IMR-90 (cell line): ENCODE measurements at regions not wholly inside any gene's neighbourhood (a gene's known extent, or its start where the extent isn't known, plus 50 kb on each side); places are given as distances from the start of the nearest gene placed in this dataset.

ENCODE experiments used
- ATAC-seq: fragments of 200-7000 bp; cut with Tn5 transposase; 2 replicates; pipeline ENCODE4 v1.9.1; 2020; ENCODE audit warnings: low read depth, mild to moderate bottlenecking, moderate library complexity
- BruUV-seq: library from RNA; stranded (reverse); fragments of 400-500 nt; replicated peaks from 2 replicates; lab custom pipeline; 2021; lab: Mats Ljungman, UMichigan
- CTCF ChIA-PET: fragments of 300-600 bp; formaldehyde crosslinking; extraction: SDS; loops from one replicate; lab custom pipeline; 2021; ENCODE audit warnings: antibody characterized with exemption; lab: Yijun Ruan, JAX
- POLR2A ChIA-PET: fragments of 300-600 bp; sonication (Branson Sonifier 250); formaldehyde crosslinking; loops from one replicate; lab custom pipeline; 2022; ENCODE audit warnings: antibody characterized with exemption; ENCODE audit not compliant: unreplicated experiment; lab: Charles Lee
- DNase-seq: peaks from one replicate; pipeline ENCODE4 v3.0.0; 2013
- H2AFZ ChIP-seq: replicated peaks from 2 replicates; pipeline ENCODE3; 2013; ENCODE audit warnings: low read length, mild to moderate bottlenecking; ENCODE audit not compliant: poor library complexity
- H2AK5ac ChIP-seq: 2 replicates; pipeline ENCODE4 v1.6.1; 2013; ENCODE audit warnings: low read depth, low read length, inconsistent platforms
- H2AK9ac ChIP-seq: replicated peaks from 2 replicates; pipeline ENCODE3; 2013; ENCODE audit warnings: mild to moderate bottlenecking, low read depth, low read length, moderate library complexity; ENCODE audit not compliant: poor library complexity
- H2BK120ac ChIP-seq: 2 replicates; pipeline ENCODE4 v1.6.1; 2013; ENCODE audit warnings: low read depth, low read length, inconsistent platforms
- H2BK15ac ChIP-seq: 3 replicates; pipeline ENCODE4 v1.6.1; 2013; ENCODE audit warnings: low read depth, low read length, inconsistent platforms
- H2BK20ac ChIP-seq: 2 replicates; pipeline ENCODE4 v1.6.1; 2013; ENCODE audit warnings: low read depth, mild to moderate bottlenecking, inconsistent platforms, low read length, moderate library complexity
- H2BK5ac ChIP-seq: 2 replicates; pipeline ENCODE4 v1.6.1; 2013; ENCODE audit warnings: mild to moderate bottlenecking, low read depth, low read length, inconsistent platforms; ENCODE audit not compliant: poor library complexity, severe bottlenecking
- H3K14ac ChIP-seq: replicated peaks from 2 replicates; pipeline ENCODE4 v1.6.1; 2013; ENCODE audit warnings: low read depth, low read length, inconsistent platforms
- H3K18ac ChIP-seq: 2 replicates; pipeline ENCODE4 v1.6.1; 2013; ENCODE audit warnings: low read depth, low read length, control low read depth
- H3K23ac ChIP-seq: 2 replicates; pipeline ENCODE4 v1.6.1; 2013; ENCODE audit warnings: low read depth, low read length, inconsistent platforms
- H3K27ac ChIP-seq: 2 replicates; pipeline ENCODE4 v1.5.1; 2013; ENCODE audit warnings: mild to moderate bottlenecking, control low read depth, low read length; ENCODE audit not compliant: insufficient read depth
- H3K27me3 ChIP-seq: 2 replicates; pipeline ENCODE4 v1.6.1; 2013; ENCODE audit warnings: low read length; ENCODE audit not compliant: control insufficient read depth, insufficient read depth
- H3K36me3 ChIP-seq: 2 replicates; pipeline ENCODE4 v1.6.1; 2013; ENCODE audit warnings: low read length, mixed read lengths; ENCODE audit not compliant: control insufficient read depth, insufficient read depth
- H3K4ac ChIP-seq: 2 replicates; pipeline ENCODE4 v1.6.1; 2013; ENCODE audit warnings: low read depth, low read length, inconsistent platforms
- H3K4me1 ChIP-seq: 2 replicates; pipeline ENCODE4 v1.6.1; 2013; ENCODE audit warnings: low read length, mixed read lengths; ENCODE audit not compliant: control insufficient read depth, insufficient read depth
- H3K4me2 ChIP-seq: 2 replicates; pipeline ENCODE4 v1.6.1; 2013; ENCODE audit warnings: low read depth, mild to moderate bottlenecking, control low read depth, low read length, moderate library complexity
- H3K4me3 ChIP-seq: 2 replicates; pipeline ENCODE4 v1.5.1; 2013; ENCODE audit warnings: low read depth, mild to moderate bottlenecking, control low read depth, low read length, moderate library complexity; ENCODE audit not compliant: insufficient read depth
- H3K56ac ChIP-seq: 2 replicates; pipeline ENCODE4 v1.6.1; 2013; ENCODE audit warnings: low read length, inconsistent platforms; ENCODE audit not compliant: insufficient read depth; ENCODE audit errors: extremely low read depth
- H3K79me1 ChIP-seq, 2 experiments: 2 replicates each; pipeline ENCODE4 v1.6.1; 2013; ENCODE audit warnings: low read length in 2 of 2, inconsistent platforms in 1 of 2, low read depth in 1 of 2
- H3K9ac ChIP-seq: 2 replicates; pipeline ENCODE4 v1.6.1; 2013; ENCODE audit warnings: low read depth, low read length, control low read depth
- H3K9me1 ChIP-seq: 2 replicates; pipeline ENCODE4 v1.6.1; 2013; ENCODE audit warnings: low read length, inconsistent platforms; ENCODE audit not compliant: insufficient read depth
- H3K9me3 ChIP-seq: 2 replicates; pipeline ENCODE4 v1.6.1; 2013; ENCODE audit warnings: low read length; ENCODE audit not compliant: control insufficient read depth, insufficient read depth
- H4K20me1 ChIP-seq: 2 replicates; pipeline ENCODE4 v1.6.1; 2013; ENCODE audit warnings: low read length, inconsistent platforms; ENCODE audit not compliant: insufficient read depth
- H4K5ac ChIP-seq: 2 replicates; pipeline ENCODE4 v1.6.1; 2013; ENCODE audit warnings: mild to moderate bottlenecking, low read depth, low read length, control low read depth
- H4K8ac ChIP-seq, 2 experiments: 2 replicates each; pipeline ENCODE4 v1.6.1; 2013; ENCODE audit warnings: low read depth in 2 of 2, low read length in 2 of 2, control low read depth in 1 of 2, inconsistent platforms in 1 of 2
- H4K91ac ChIP-seq: 2 replicates; pipeline ENCODE4 v1.6.1; 2013; ENCODE audit warnings: low read depth, low read length, inconsistent platforms; ENCODE audit not compliant: insufficient read depth
- BHLHE40 ChIP-seq: fragments of 150-350 bp; IDR thresholded peaks from 2 replicates; pipeline ENCODE4 v1.6.1; 2016; ENCODE audit warnings: mild to moderate bottlenecking, low read depth, low read length
- CEBPB ChIP-seq: IDR thresholded peaks from 2 replicates; pipeline ENCODE4 v1.6.1; 2012; ENCODE audit warnings: low read depth, low read length, improper control_type of control experiment
- CHD1 ChIP-seq: IDR thresholded peaks from 2 replicates; pipeline ENCODE4 v1.6.1; 2012; ENCODE audit warnings: low read depth, low read length, improper control_type of control experiment
- FOS ChIP-seq: fragments of 150-350 bp; IDR thresholded peaks from 2 replicates; pipeline ENCODE4 v1.6.1; 2016; ENCODE audit warnings: low read depth, low read length
- MAFK ChIP-seq: IDR thresholded peaks from 2 replicates; pipeline ENCODE4 v1.6.1; 2012; ENCODE audit warnings: low read depth, low read length, improper control_type of control experiment
- MAZ ChIP-seq: IDR thresholded peaks from 2 replicates; pipeline ENCODE4 v1.6.1; 2012; ENCODE audit warnings: low read depth, mild to moderate bottlenecking, low read length, improper control_type of control experiment, moderate library complexity, borderline replicate concordance
- MXI1 ChIP-seq: IDR thresholded peaks from 2 replicates; pipeline ENCODE4 v1.6.1; 2012; ENCODE audit warnings: low read depth, mild to moderate bottlenecking, low read length, moderate library complexity, borderline replicate concordance
- NFE2L2 ChIP-seq: fragments of 150-350 bp; IDR thresholded peaks from 2 replicates; pipeline ENCODE4 v1.6.1; 2016; ENCODE audit warnings: low read depth, mild to moderate bottlenecking, low read length
- POLR2A ChIP-seq: IDR thresholded peaks from 2 replicates; pipeline ENCODE4 v1.6.1; 2012; ENCODE audit warnings: mild to moderate bottlenecking, low read depth, low read length
- RAD21 ChIP-seq: IDR thresholded peaks from 2 replicates; pipeline ENCODE4 v1.6.1; 2012; ENCODE audit warnings: low read length, improper control_type of control experiment
- RCOR1 ChIP-seq: IDR thresholded peaks from 2 replicates; pipeline ENCODE4 v1.6.1; 2012; ENCODE audit warnings: mild to moderate bottlenecking, low read length, improper control_type of control experiment; ENCODE audit not compliant: insufficient replicate concordance
- RFX5 ChIP-seq: IDR thresholded peaks from 2 replicates; pipeline ENCODE4 v1.8.0; 2012; ENCODE audit warnings: low read depth, mild to moderate bottlenecking, low read length, moderate library complexity
- SMC3 ChIP-seq: fragments of 150-350 bp; IDR thresholded peaks from 2 replicates; pipeline ENCODE4 v1.6.1; 2016; ENCODE audit warnings: low read depth, mild to moderate bottlenecking, antibody characterized with exemption, low read length, moderate library complexity
- WGBS, 2 experiments: methylation state at CpG; one replicate each; pipeline versions ENCODE4 v1.1.5 to v1.1.7; 2013; ENCODE audit warnings: missing lambda C conversion rate in 2 of 2; ENCODE audit not compliant: insufficient read length in 1 of 2; ENCODE audit errors: extremely low coverage in 2 of 2; 5-methylcytosine and 5-hydroxymethylcytosine counted together
- dilution Hi-C: fragments of 300-500 bp; cut with HindIII; formaldehyde crosslinking; loops from one replicate; pipeline ENCODE4 v1.14.3; 2018; ENCODE audit warnings: low sequenced_read_pairs; ENCODE audit not compliant: unreplicated experiment
- in situ Hi-C: fragments of 300-500 bp; cut with MboI; formaldehyde crosslinking; loops from 3 replicates; pipeline ENCODE4 v1.14.3; 2019; ENCODE audit warnings: low sequenced_read_pairs, inconsistent platforms, mixed read lengths
- intact Hi-C: fragments of 100-400 bp; cut with micrococcal nuclease; formaldehyde crosslinking; loops from 2 replicates; pipeline ENCODE4 v1.10.0; 2022
- TF ChIP-seq, protein P1 (sequence below): fragments of 150-350 bp; IDR thresholded peaks from 2 replicates; pipeline ENCODE4 v1.6.1; 2016; ENCODE audit warnings: low read depth, mild to moderate bottlenecking, low read length, moderate library complexity, borderline replicate concordance
- TF ChIP-seq, protein P2 (sequence below): fragments of 150-350 bp; IDR thresholded peaks from 2 replicates; pipeline ENCODE4 v1.6.1; 2017; ENCODE audit warnings: mild to moderate bottlenecking, antibody characterized with exemption, low read length, low read depth
- TF ChIP-seq, protein P3 (sequence below): conservative IDR thresholded peaks from 2 replicates; pipeline ENCODE4 v1.5.1; 2012; ENCODE audit warnings: mild to moderate bottlenecking, low read depth, low read length, improper control_type of control experiment

DNA sequence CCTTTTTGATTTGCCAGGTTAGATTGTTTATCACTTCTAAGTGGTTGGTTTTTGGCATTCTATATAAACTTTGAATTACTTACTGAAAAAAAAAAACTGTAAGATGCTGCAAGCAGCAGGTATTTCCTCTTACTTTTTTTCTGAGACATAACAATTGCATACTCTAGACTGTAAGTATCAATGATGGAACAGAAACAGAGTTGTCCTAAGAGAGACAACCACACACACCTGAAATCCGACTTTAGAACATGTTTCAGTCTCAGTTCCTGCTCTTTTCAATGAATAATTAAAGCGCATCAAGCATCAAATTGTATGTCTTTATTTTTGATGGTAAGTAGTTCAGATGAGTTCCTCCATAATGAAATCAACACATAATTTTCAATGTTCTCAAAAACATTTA, 105.3 kb upstream of the KHDRBS2 start:
- Histone ChIP-seq H2BK20ac (no peak overlapping the region), H2BK15ac (no peak overlapping the region), H3K23ac (no peak overlapping the region), H2AK9ac (no peak overlapping the region), H2AK5ac (no peak overlapping the region), H3K27me3 (no peaks in the 10 kb centered on the region), H3K18ac (no peak overlapping the region), H4K91ac (no peak overlapping the region), H3K9me1 (no peaks in the 10 kb centered on the region), H2AFZ (no peak overlapping the region), H4K8ac (no peak overlapping the region), H3K9me3 (peaks cover 2% of the 10 kb centered on the region; the same call in 1 of the 2 replicates), H3K4me3 (no peak overlapping the region), H2BK120ac (no peak overlapping the region), H3K9ac (no peak overlapping the region), H3K79me1 (no peaks in the 10 kb centered on the region), H3K56ac (no peak overlapping the region), H2BK5ac (no peak overlapping the region), H4K20me1 (no peaks in the 10 kb centered on the region), H3K4ac (no peak overlapping the region), H3K14ac (no peak overlapping the region), H3K27ac (no peak overlapping the region), H3K4me1 (no peaks in the 10 kb centered on the region), H4K5ac (no peak overlapping the region), H3K36me3 (no peaks in the 10 kb centered on the region), H3K4me2 (no peak overlapping the region)
- dilution Hi-C loops (no loop called here), in situ Hi-C loops (no loop called here), intact Hi-C loops (no loop called here)
- ATAC-seq (no peak), DNase-seq (no peak)
- POLR2A ChIA-PET: no interaction called here
- no CpG with 5 or more reads among the region's 2 CpGs for whole genome bisulfite sequencing, 2 experiments
- TF ChIP-seq CHD1: no peak
- no peak for TF ChIP-seq POLR2A
- no peak for TF ChIP-seq FOS
- no peak for TF ChIP-seq NFE2L2
- no peak for TF ChIP-seq RCOR1
- TF ChIP-seq CEBPB: no peak
- TF ChIP-seq, protein P1, sequence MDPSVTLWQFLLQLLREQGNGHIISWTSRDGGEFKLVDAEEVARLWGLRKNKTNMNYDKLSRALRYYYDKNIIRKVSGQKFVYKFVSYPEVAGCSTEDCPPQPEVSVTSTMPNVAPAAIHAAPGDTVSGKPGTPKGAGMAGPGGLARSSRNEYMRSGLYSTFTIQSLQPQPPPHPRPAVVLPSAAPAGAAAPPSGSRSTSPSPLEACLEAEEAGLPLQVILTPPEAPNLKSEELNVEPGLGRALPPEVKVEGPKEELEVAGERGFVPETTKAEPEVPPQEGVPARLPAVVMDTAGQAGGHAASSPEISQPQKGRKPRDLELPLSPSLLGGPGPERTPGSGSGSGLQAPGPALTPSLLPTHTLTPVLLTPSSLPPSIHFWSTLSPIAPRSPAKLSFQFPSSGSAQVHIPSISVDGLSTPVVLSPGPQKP: no peak
- TF ChIP-seq MXI1: no peak
- no peak for TF ChIP-seq SMC3
- no peak for TF ChIP-seq RAD21
- TF ChIP-seq RFX5: no peak
- TF ChIP-seq, protein P2, sequence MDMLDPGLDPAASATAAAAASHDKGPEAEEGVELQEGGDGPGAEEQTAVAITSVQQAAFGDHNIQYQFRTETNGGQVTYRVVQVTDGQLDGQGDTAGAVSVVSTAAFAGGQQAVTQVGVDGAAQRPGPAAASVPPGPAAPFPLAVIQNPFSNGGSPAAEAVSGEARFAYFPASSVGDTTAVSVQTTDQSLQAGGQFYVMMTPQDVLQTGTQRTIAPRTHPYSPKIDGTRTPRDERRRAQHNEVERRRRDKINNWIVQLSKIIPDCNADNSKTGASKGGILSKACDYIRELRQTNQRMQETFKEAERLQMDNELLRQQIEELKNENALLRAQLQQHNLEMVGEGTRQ: no peak
- no peak for TF ChIP-seq MAZ
- no peak for TF ChIP-seq BHLHE40
- TF ChIP-seq MAFK: no peak
- TF ChIP-seq, protein P3, sequence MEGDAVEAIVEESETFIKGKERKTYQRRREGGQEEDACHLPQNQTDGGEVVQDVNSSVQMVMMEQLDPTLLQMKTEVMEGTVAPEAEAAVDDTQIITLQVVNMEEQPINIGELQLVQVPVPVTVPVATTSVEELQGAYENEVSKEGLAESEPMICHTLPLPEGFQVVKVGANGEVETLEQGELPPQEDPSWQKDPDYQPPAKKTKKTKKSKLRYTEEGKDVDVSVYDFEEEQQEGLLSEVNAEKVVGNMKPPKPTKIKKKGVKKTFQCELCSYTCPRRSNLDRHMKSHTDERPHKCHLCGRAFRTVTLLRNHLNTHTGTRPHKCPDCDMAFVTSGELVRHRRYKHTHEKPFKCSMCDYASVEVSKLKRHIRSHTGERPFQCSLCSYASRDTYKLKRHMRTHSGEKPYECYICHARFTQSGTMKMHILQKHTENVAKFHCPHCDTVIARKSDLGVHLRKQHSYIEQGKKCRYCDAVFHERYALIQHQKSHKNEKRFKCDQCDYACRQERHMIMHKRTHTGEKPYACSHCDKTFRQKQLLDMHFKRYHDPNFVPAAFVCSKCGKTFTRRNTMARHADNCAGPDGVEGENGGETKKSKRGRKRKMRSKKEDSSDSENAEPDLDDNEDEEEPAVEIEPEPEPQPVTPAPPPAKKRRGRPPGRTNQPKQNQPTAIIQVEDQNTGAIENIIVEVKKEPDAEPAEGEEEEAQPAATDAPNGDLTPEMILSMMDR: no peak
- CTCF ChIA-PET: no interaction called here
- BruUV-seq: no TSS peak
